NOMO-1 treated with DMSO at 0.1 percent for 48 hours (cell line): ENCODE measurements at regions not wholly inside any gene's neighbourhood (a gene's known extent, or its start where the extent isn't known, plus 50 kb on each side); places are given as distances from the start of the nearest gene placed in this dataset.
"Not testable (repeated sequence)": the region's sequence is repeated elsewhere in the genome, so short reads cannot be mapped to it uniquely, and the experiment has no call there.

Experiments
- DNase-seq: peaks from one replicate; lab custom pipeline; 2025; ENCODE audit not compliant: unreplicated experiment; lab: John Stamatoyannopoulos, UW

- DNase-seq, result no peak
Observed at GRCh38 chr2:14751581-14751980, 119.1 kb downstream of the LRATD1 start.

GRCh38 chr2:14752295-14752694 is 119.8 kb downstream of the LRATD1 start:
- no peak for DNase-seq

GRCh38 chr2:14756122-14756541 is 123.6 kb downstream of the LRATD1 start:
- no peak for DNase-seq

GRCh38 chr2:14756981-14757657 is 124.6 kb downstream of the LRATD1 start:
- no peak for DNase-seq

GRCh38 chr2:14759082-14759481 is 126.6 kb downstream of the LRATD1 start:
- no peak for DNase-seq

- no peak for DNase-seq
Observed at GRCh38 chr2:14760169-14760568, 127.7 kb downstream of the LRATD1 start.

GRCh38 chr2:14761118-14761517 is 128.6 kb downstream of the LRATD1 start:
- DNase-seq, result no peak

GRCh38 chr2:14773696-14774095 is 141.2 kb downstream of the LRATD1 start:
- DNase-seq, result no peak

GRCh38 chr2:14774436-14774968 is 142.0 kb downstream of the LRATD1 start:
- DNase-seq, result no peak

- no peak for DNase-seq
Observed at GRCh38 chr2:14776216-14776615, 143.7 kb downstream of the LRATD1 start.

GRCh38 chr2:14778015-14778414 is 145.5 kb downstream of the LRATD1 start:
- DNase-seq, result no peak

GRCh38 chr2:14779252-14779651 is 146.7 kb downstream of the LRATD1 start:
- DNase-seq, result no peak

GRCh38 chr2:14781142-14781541 is 148.6 kb downstream of the LRATD1 start:
- DNase-seq, result no peak

GRCh38 chr2:14788814-14789213 is 156.3 kb downstream of the LRATD1 start:
- not testable (repeated sequence) for DNase-seq

GRCh38 chr2:14790041-14790640 is 157.6 kb downstream of the LRATD1 start:
- no peak for DNase-seq

GRCh38 chr2:14803994-14804393 is 171.5 kb downstream of the LRATD1 start:
- DNase-seq, result no peak

GRCh38 chr2:14804902-14805301 is 172.4 kb downstream of the LRATD1 start:
- no peak for DNase-seq

- no peak for DNase-seq
Observed at GRCh38 chr2:14806613-14807012, 174.1 kb downstream of the LRATD1 start.

- no peak for DNase-seq
Observed at GRCh38 chr2:14815201-14815600, 182.7 kb downstream of the LRATD1 start.

GRCh38 chr2:14816069-14817060 is 183.8 kb downstream of the LRATD1 start:
- DNase-seq, result no peak

- no peak for DNase-seq
Observed at GRCh38 chr2:14817848-14818247, 185.3 kb downstream of the LRATD1 start.
